GM19395 (cell line): ENCODE measurements at regions not wholly inside any gene's neighbourhood (a gene's known extent, or its start where the extent isn't known, plus 50 kb on each side); places are given as distances from the start of the nearest gene placed in this dataset.

ENCODE experiments used
- ATAC-seq: cut with Tn5 transposase; IDR thresholded peaks from one replicate; pipeline ENCODE4 v1.9.1; 2021; ENCODE audit warnings: mild to moderate bottlenecking, moderate library complexity; ENCODE audit not compliant: unreplicated experiment

DNA sequence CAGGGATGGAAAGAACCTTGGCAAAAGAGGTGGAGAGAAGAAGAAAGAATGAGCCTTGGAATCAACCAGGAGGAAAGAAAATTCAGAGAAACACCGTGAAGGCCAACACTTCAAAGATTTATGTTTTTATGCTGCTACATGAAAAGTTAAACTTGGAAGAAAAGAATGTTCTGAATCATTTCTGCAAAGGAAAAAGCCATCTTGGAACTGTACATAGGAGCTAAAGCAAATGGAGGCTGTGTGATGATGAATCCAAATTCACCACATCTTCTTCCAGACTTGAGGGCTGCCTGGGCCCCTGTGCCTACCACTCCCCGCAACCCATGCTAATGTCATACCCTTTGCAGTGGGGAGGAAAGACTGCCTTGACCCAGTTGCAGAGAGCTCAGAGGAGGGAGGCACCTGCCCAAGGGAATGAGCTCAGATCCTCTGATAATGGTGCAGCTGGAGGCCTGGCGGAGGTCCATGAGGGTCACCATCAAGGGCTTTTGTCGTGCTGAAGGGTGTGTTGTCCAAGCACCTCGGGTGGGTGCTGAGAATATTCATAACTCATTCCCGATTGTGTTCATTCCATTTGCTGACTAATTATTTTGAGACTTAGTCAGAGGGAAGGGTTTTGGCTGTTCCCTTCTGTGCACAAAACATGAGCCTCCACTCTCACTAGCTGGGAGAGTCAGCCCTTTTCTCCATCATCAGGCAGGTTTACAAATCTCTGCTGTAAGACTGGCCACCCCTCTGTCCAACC, 245.8 kb upstream of the JAG1 start:
- ATAC-seq = no peak

DNA sequence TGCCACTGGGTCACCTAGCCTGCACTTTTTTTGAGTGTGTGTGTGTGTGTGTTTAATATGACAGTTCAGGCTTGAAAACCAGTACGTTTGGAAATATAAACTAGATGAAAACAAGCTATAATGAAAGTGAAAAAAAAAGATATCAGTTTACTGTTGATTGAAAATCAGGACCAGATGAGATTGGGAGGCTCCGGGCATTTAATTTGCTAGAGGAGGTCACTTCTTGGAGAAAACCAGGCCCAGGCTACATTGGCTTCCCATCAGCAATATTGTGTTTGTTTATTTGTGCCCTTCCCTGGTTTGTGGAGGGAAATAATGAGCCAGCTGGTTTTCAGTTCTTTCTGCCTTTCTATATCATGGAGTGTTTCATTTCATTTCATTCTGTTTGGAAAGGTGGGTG, 246.6 kb upstream of the JAG1 start:
- ATAC-seq = no peak

DNA sequence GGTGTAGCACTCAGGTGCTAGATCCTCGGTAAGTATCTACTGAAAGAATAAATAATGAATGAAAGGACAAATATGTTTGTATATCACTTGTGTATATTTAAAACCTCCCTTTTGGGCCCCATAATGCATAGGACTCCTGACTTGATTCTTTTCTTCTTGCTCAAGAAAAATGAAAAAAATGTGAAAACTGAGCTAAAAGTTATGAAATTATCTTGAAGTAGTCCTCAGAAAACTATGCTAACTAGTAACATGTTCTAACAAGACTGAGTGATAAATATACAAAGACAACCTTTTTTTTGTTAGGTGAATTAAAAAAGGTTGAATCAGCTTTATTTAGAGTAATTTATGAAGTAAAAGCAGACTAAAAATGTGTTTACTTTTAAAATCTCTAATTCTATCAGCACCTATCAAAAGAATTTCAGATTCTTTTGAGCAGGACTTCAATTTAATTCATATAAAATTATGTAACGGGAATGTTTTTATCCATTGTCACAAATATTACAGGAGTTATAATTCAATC, 247.8 kb upstream of the JAG1 start:
- no peak for ATAC-seq

DNA sequence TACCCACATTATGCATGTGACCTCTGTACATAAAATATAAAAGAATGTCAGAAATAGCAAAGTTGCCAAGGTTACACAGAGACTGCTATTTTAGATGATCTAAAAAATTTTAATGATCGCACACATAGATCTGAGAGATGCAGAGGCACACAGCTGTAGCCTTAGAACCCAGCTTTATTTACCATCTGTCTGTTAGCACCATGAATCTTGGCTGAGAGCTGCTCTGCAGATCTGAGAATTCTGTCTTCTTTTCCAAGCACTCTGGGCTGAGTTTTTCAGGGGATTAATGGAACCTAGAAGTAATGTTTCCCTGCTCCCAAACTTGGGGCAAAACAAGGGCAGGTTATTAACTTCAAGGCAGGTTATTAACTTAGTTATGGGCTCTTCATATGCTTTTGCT, 248.7 kb upstream of the JAG1 start:
- no peak for ATAC-seq

DNA sequence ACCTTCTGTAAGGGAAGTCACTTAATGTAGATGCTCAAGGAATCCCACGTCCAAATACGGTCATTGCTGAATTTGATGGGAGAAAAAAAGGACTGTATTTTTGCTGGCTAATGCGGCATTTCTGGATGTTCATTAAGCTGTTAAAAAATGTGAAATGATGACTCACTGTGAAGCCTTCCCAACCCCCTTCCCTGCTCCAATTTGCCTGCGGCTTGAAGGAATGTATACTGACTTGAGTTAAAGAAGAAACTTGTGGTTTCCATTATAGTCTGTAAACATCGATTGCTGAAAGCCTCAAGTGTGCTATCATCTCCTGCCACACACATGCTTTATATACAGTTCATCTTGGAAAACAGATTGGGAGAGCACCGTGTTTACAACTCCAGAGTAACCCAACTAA, 249.1 kb upstream of the JAG1 start:
- no peak for ATAC-seq

DNA sequence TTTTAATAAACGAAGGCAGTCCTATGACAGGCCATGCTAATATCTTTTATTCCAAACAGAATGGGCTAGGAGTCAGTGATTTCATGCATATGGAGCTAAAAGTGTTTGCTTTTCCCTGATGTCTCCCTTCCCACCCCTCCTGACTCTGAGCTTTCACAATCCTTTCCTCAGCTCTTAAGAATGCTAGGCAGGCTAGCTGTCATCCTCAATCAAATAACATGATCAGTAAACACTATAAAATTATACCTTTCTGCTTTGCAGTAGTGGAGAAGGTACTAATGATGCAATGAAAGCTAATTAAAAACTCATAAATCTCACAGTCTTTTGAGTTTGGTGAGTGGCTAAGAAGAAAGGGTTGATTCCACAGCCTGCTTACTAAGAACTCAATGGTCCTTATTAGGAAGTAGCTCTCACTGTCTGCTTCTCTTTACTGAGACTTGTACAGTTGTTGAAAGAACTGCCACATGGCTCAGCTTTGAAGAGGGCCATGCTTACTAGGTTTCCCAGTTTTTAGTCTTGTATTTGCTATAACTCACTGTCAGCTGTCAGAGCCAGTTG, 250.9 kb upstream of the JAG1 start:
- ATAC-seq = no peak

DNA sequence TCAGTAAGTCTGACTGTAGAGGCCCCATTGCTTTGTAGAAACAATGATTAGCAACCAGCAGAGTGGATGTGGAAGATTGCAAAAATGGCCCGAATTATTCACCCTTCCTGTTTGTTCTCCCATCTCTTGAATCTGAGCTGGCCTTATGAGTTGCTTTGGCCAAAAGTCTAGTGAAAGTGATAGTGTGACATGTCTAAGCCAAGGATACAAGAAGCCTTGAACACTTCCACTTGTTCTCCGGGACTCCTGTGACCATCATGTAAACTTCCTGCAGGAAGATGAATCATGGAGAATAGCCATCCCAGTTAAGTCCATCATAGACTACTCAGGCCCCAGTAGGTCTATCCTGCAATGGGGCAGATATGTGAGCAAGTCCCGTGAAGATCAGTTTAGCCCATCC, 252.0 kb upstream of the JAG1 start:
- no peak for ATAC-seq

DNA sequence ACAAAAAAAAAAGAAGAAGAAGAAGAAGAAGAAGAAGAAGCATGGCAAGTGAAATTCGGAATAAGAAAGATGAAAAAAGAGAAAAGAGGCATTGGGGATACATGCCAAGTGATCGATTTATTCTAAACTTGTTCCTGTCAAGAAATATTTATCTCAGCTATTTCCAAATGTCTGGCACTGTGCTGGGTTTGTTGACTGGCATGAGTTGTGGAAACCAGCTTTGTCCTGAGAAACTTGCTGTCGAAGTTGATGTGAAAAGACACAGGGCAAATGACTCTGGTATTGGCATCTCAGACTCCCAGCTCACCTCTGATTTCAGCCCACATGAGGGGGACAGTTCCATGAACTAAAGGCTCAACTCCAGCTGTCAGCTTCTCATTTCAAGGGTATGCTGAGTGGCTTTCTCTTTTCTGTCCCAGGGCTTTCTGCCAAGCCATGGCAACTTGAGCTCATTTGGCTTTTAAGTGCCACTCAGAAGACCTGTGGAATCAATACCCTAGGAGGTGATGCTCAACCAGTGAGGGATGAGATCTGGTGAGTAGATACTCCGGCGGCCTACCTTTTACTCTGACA, 253.3 kb upstream of the JAG1 start:
- no peak for ATAC-seq

DNA sequence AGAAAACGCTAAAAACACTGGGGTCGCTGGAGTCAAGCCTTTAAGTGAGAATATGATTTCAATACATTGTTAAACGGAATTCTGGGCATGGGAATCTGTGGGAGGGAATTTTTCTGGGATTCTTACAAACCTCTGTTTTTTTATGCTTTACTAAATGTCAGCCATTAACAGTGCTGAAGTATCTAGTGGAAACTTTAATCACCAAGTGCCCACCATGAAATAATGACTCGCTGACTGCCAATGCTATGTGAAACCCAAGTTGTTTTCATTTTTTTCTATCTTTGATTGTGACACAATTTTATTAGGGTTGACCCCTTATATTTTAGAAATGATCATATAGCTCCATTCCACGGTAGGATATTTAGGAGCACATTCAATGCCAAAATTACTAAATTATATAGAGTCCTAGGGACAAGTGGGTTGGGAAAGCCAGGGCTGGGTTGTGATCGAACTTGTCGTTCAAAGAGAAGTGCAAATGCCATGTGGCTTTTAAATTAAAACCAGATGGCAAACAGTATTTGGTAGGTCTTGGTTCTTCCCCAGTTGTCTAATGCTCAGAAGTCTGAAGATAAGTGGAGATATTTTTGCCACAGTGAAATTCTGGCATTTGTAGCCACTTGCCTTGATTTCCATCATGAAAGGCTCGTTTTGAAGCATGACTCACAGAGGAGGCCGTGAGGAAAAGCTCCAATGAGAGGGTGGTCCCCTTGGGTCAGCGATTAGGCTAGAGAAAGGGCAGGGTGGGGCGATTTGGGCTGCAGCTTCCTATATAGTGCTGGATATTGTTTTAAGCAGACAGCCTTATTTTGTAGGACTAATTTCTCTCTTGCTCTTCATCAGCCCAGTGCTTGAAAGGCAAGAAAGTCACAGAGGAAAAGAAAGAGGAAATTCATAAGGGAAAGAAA, 254.4 kb upstream of the JAG1 start:
- no peak for ATAC-seq

DNA sequence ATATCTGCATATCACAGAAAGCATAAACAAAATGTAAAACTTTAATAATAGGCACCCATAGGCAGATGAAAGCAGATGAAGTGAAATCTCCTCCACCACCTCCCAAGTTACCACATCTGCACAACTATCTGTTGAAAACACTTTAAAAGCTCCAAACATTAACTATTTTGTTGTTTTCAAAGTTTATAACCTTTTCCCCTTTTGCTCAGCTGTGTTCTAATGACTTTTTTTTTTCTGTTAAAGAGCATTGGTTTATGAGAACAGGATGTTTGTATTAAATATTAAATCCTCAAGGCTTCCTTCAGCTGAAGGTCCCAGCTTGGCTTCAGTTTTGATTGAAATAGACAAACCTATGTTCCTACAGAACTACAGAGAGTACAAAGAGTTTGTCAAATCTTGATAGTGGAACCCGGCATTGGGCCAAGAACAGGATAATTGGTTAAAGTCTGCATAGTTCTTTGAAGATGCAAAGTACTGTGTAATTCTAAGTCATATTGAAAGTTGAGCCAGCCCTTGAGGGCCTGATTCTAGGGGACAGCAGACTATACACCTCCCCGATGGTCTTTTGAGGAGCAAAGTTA, 255.1 kb upstream of the JAG1 start:
- no peak for ATAC-seq

DNA sequence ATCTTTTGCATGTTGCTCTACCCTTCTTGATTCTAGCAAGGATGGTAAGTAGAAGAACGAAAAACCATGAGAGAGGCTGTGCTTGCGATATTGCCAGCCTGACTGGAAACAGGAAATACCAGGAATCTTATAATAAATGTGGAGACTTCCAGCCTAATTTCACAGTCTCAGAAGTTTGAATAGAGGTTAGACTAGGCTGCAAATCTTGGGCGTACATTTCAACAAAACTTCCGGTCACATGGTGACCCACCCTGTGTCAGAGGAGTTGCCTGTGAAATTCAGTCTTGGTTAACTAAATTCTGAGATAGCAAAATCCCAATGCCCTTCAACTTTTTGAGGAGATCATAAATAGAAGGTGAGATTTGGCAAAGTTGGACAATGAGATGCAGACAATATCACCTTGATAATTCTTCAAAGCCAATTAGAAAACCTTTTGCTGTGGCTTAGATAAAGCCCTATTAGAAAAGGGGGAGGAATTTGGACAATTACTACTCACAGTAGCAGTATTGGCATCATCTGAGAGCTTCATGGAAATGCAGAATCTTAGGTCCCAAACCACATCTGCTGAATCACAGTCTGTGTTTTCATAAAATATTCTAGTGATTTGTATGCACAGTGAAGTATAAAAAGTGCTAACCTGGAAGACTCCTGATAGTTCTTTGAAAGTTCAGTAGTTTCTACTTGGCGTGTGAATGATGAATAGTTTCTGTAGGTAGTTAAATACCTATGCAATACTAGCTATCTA, 262.0 kb upstream of the JAG1 start:
- ATAC-seq = no peak

DNA sequence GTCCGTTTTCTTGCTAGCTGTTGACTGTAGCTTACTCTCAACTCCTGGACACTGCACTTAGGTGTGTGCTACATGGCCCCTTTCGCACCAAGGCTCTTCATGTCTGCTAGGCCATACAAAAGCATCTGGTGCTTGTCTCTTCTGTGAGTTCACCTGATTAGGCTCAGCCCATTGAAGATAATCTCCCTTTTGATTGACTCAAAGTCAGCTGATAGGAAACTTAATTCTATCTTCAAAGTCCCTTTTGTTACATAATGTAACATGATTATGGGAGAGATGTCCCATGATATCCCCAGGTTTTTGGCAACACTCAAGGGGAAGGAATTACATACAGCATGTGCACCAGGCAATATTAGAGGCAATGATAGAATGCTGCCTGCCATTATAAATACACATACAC, 263.0 kb upstream of the JAG1 start:
- ATAC-seq = no peak

DNA sequence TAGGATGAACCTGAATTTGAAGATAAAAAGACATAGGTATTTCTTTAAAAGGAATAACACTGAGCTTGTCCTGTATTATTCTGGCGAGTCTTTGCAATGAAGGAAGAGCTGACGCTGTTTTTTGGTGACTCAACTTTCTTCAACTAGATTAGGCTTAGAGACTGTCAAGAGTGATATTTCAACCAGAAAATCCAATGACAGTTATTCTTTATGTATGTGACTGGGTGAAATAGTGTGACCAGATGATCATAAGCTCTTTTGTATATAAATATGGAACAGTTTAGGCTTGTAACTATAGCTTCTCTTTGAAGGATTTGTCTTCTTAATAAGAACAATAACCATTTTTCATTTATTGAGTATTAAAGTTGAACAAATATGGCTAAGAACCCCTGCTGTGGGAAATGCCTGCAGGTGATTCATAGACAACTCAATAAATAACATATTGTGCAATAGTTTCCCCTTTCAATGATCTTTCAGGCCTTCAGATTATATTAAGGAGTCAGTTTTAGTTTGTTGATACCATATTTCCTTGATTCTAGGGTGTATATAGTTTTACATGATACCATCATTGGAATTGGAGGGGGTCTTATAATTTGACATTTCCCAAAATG, 265.6 kb upstream of the JAG1 start:
- no peak for ATAC-seq

DNA sequence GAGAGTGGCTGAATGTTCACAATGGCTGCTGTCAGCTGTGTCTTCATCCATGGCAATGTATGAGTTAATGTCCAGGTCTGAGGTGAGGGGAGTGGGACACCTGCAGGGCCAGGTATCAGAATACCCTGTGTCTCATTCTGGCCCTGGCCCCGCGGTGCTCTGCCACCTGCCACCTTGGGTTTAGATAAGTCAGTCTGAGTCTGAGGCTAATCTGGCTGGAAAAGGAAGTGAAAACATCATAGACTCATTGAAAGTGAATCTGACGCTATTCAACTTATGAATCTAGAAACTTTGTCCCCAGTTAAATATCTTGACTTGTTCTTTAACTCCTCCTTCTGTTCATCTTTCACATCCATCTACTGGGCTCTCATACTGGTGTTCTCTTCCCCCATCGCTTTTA, 267.1 kb upstream of the JAG1 start:
- ATAC-seq = peak; percentile 98

DNA sequence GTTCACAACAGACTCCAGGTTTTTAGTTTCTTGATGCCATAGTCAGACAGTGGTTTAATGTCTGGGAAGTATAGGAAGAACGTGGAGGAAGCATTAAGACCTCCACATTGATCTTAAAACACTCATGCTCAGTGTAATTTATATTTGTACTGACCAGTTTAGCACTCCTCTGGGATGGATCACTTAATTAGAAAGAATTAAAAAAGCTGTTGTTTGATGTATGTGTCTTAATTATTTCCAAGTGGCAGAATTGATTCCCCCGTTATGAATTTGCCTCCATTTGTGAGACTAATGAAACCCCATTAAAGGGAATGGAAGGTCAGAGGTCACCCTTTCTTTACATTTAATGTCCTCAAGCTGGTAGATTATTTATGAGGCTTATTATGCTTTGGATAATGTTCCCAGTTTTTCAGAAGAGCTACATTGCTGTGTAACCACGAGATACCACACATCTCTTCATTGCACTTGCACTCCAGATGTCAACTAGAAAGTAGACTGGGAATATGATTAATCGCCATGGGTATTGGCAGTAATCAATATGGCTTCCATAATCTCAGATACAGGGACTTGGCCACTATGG, 270.0 kb upstream of the JAG1 start:
- no peak for ATAC-seq

DNA sequence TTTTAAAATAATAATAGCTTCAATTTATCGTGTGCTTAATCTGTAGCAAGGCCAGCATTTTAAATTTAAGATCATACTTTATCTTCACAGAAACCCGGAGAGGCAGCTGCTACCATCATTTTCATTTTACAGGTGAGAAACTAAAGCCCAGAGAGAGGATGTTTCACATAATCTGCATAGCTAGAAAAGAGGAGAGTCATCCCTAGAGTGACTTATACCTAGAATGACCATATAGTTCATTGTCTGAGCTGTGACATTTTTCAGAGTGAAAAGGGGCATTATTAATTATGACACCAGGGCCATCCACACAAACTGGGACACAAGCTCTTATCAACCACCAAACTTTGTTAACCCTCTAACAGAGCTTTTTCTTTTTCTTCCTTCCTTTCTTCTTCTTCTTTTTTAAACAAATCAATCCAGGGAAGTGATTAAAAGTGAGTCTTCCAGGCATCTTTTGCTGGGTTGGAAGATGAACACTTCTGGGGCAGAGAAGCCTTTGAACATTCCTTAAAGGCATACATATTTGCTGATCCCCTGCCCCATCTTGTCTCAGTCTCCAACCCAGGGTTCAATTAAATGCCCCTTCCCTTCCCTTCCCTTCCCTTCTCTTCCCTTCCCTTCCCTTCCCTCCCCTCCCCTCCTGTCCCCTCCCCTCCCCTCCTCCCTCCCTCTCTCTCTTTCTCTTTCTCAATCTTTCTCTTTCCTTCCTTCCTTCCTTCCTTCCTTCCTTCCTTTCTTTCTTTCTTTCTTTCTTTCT, 272.5 kb upstream of the JAG1 start:
- peak; percentile 77 for ATAC-seq

DNA sequence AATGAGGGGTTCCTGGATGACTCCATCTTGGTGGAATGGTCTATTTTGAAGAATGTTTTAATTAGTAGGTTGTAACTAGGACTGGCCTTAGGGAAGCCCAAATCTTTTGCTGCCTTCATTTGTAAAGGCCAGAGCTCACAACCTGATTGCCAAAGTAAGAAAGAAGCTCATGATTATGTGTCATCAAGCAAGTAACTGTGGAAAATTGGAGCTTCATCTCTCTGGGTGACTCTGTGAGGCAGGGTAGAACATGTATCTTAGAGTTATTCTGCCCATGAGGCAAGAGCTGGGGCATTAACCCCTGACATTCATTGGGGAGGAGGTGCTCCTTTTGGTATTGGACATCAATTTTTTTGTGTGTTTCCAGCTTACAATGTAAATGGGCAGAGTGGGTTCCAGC, 273.9 kb upstream of the JAG1 start:
- no peak for ATAC-seq

DNA sequence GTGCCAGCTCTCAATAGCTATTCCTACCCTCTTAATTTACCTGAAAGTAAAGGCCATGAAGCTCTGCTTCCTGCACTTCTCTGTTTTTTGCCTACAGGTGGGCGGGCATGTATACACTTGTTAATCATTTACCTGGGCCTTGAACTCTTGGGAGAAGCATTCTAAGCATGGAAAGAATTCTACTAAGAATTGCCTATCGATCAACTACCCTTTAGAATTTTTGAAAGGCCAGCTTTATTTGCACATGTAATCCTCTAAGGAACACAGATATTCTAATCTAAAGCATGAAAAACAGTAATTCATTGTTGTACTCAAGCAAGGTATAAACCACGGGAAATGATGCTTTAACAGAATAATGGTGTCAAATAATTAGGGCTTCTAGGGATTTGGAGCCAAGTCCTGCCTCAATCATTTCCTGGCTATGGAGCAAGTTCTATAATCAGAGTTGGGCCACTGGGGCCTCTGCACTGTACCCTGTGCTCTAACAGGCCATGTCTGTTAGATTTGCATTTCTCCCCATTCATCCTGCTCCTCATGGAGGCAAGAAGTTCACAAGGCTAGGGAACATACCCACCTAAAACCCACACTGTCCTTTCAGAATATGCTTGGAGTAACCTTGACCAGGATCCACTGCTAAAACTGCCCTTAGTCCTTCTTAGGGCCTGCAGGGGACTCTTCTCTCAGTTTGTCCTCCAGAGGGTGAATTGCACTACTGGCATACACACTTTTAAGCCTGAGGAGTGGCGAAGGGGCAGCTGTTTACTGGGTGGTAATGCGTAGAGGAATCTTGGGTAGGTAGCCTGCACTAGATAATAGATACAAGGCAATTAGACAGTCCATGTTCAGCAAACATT, 276.4 kb upstream of the JAG1 start:
- ATAC-seq = no peak
